SK-N-SH (cell line): ENCODE measurements at regions not wholly inside any gene's neighbourhood (a gene's known extent, or its start where the extent isn't known, plus 50 kb on each side); places are given as distances from the start of the nearest gene placed in this dataset.

Experiments
- CTCF ChIA-PET: fragments of 300-600, 350-600 bp; formaldehyde crosslinking; extraction: SDS; loops from one replicate; lab custom pipeline; 2021; lab: Yijun Ruan, JAX
- POLR2A ChIA-PET: fragments of 350-600 bp; sonication (Branson Sonifier 250); formaldehyde crosslinking; extraction: SDS; loops from one replicate; lab custom pipeline; 2020; ENCODE audit warnings: antibody characterized with exemption, inconsistent platforms; lab: Yijun Ruan, JAX
- DNase-seq: peaks from one replicate; pipeline ENCODE4 v3.0.0; 2012
- H2AFZ ChIP-seq: fragments of 200-600 bp; sonication (generic); 2 replicates; pipeline ENCODE4 v1.8.1; 2016; ENCODE audit warnings: antibody characterized with exemption, mild to moderate bottlenecking, low read depth
- H3F3A ChIP-seq: fragments of 200-600 bp; sonication (generic); replicated peaks from 2 replicates; pipeline ENCODE3; 2016; ENCODE audit warnings: antibody characterized with exemption, mild to moderate bottlenecking; ENCODE audit not compliant: insufficient read depth
- H3K27ac ChIP-seq, 2 experiments: fragments of 200-500 bp in 1 of 2; fragments of 200-600 bp in 1 of 2; sonication (Bioruptor generic) in 1 of 2; sonication (generic), shearing (Covaris generic) in 1 of 2; 2 replicates each; pipeline versions ENCODE4 v1.5.1 to v1.6.1; 2014 to 2016; ENCODE audit warnings: low read depth in 2 of 2, inconsistent platforms in 1 of 2, low read length in 1 of 2, mild to moderate bottlenecking in 1 of 2, mixed read lengths in 1 of 2
- H3K27me3 ChIP-seq: fragments of 200-600 bp; sonication (generic), shearing (Covaris generic); 2 replicates; pipeline ENCODE4 v1.6.1; 2016; ENCODE audit warnings: mixed run types; ENCODE audit not compliant: insufficient read depth
- H3K36me3 ChIP-seq, 2 experiments: fragments of 200-500 bp in 1 of 2; fragments of 200-600 bp in 1 of 2; sonication (Bioruptor generic) in 1 of 2; sonication (generic) in 1 of 2; replicated peaks in 1 of 2; 2 replicates each; pipeline versions ENCODE3 to v1.5.1; 2014 to 2016; ENCODE audit warnings: low read length in 1 of 2, mild to moderate bottlenecking in 1 of 2; ENCODE audit not compliant: insufficient read depth in 2 of 2, control insufficient read depth in 1 of 2
- H3K4me1 ChIP-seq, 2 experiments: fragments of 200-500 bp in 1 of 2; fragments of 200-600 bp in 1 of 2; sonication (Bioruptor generic) in 1 of 2; sonication (generic), shearing (Covaris generic) in 1 of 2; 2 replicates each; pipeline versions ENCODE4 v1.5.1 to v1.6.1; 2014 to 2016; ENCODE audit warnings: low read depth in 1 of 2, low read length in 1 of 2, mixed run types in 1 of 2; ENCODE audit not compliant: insufficient read depth in 2 of 2, control insufficient read depth in 1 of 2
- H3K4me2 ChIP-seq: fragments of 200-600 bp; sonication (generic), shearing (Covaris generic); 2 replicates; pipeline ENCODE4 v1.6.1; 2017; ENCODE audit warnings: mixed run types
- H3K4me3 ChIP-seq, 2 experiments: fragments of 200-500 bp in 1 of 2; fragments of 200-600 bp in 1 of 2; sonication (Bioruptor generic) in 1 of 2; sonication (generic), shearing (Covaris generic) in 1 of 2; 2 replicates each; pipeline versions ENCODE4 v1.5.1 to v1.8.1; 2014 to 2016; ENCODE audit warnings: low read depth in 2 of 2, inconsistent platforms in 1 of 2, low read length in 1 of 2, mild to moderate bottlenecking in 1 of 2, mixed read lengths in 1 of 2, moderate library complexity in 1 of 2
- H3K79me2 ChIP-seq: fragments of 200-600 bp; sonication (generic); 2 replicates; pipeline ENCODE4 v1.8.1; 2017; ENCODE audit warnings: mild to moderate bottlenecking; ENCODE audit not compliant: insufficient read depth
- H3K9ac ChIP-seq: fragments of 200-600 bp; sonication (generic); 2 replicates; pipeline ENCODE4 v1.6.1; 2017; ENCODE audit warnings: mixed run types
- H3K9me2 ChIP-seq: fragments of 200-600 bp; sonication (generic); 2 replicates; pipeline ENCODE4 v1.6.1; 2017; ENCODE audit warnings: mixed run types
- H3K9me3 ChIP-seq: fragments of 200-600 bp; sonication (generic); 2 replicates; pipeline ENCODE4 v1.6.1; 2017; ENCODE audit warnings: mixed run types, mild to moderate bottlenecking, moderate library complexity
- H4K20me1 ChIP-seq: fragments of 200-600 bp; sonication (generic); 2 replicates; pipeline ENCODE4 v1.6.1; 2017; ENCODE audit warnings: mild to moderate bottlenecking, mixed run types; ENCODE audit not compliant: insufficient read depth
- CTCF ChIP-seq: fragments of 200-600 bp; sonication (generic); IDR thresholded peaks from 2 replicates; pipeline ENCODE4 v1.6.1; 2017; ENCODE audit warnings: antibody characterized with exemption, mild to moderate bottlenecking, moderate library complexity
- FOSL2 ChIP-seq: IDR thresholded peaks from 2 replicates; pipeline ENCODE4 v1.4.0; 2012; ENCODE audit warnings: low read depth, mild to moderate bottlenecking, moderate library complexity, borderline replicate concordance
- PBX3 ChIP-seq: IDR thresholded peaks from 2 replicates; pipeline ENCODE4; 2012
- REST ChIP-seq: IDR thresholded peaks from 2 replicates; pipeline ENCODE4 v1.6.1; 2012; ENCODE audit warnings: mild to moderate bottlenecking, low read depth, low read length, moderate library complexity
- RFX5 ChIP-seq: IDR thresholded peaks from 2 replicates; pipeline ENCODE4 v1.6.1; 2012; ENCODE audit warnings: mild to moderate bottlenecking, improper control_type of control experiment, low read length
- USF1 ChIP-seq: IDR thresholded peaks from 2 replicates; pipeline ENCODE4 v1.4.0; 2012; ENCODE audit warnings: low read depth, borderline replicate concordance
- ZBTB33 ChIP-seq: IDR thresholded peaks from 2 replicates; pipeline ENCODE4 v1.4.0; 2012; ENCODE audit warnings: low read depth, borderline replicate concordance
- WGBS: methylation state at CpG from one replicate; pipeline ENCODE4 v1.1.6; 2017; ENCODE audit warnings: low lambda C conversion rate; 5-methylcytosine and 5-hydroxymethylcytosine counted together

- TF ChIP-seq REST (no peak), RFX5 (no peak), PBX3 (no peak), FOSL2 (no peak), ZBTB33 (no peak), USF1 (no peak)
- TF ChIP-seq, all 33 proteins: peak for 0
Measured at GRCh38 chr2:219944866-219945265, 317.4 kb downstream of the SLC4A3 start (continued).

GRCh38 chr2:219946021-219946420 lies 318.6 kb downstream of the SLC4A3 start:
- Histone ChIP-seq H3K36me3 (no peaks in the 10 kb centered on the region), H3K27ac (no peak overlapping the region), H3K79me2 (no peaks in the 10 kb centered on the region), H3K4me1 (no peaks in the 10 kb centered on the region), H4K20me1 (no peaks in the 10 kb centered on the region), H3K27me3 (no peaks in the 10 kb centered on the region; the same call in 1 of the 2 replicates), H3K4me2 (no peak overlapping the region), H3K9me3 (no peaks in the 10 kb centered on the region), H3F3A (no peaks in the 10 kb centered on the region), H2AFZ (no peak overlapping the region), H3K9ac (no peak overlapping the region), H3K4me3 (no peak overlapping the region), H3K9me2 (0 out of 2 replicates have a peak, but pooled peaks cover 2% of the 10 kb centered on the region)
- DNase-seq = no peak
- ChIA-PET CTCF (interaction anchor here (0.5 kb wide), 1 partner anchor 292 kb away, joined by 3 read pairs; no protein-coding TSS in a partner anchor), POLR2A (no interaction called here)
- no peak for TF ChIP-seq CTCF
- WGBS = 0% methylated on average over 1 of the region's 1 CpG
